B cell (primary cell): ENCODE measurements at regions not wholly inside any gene's neighbourhood (a gene's known extent, or its start where the extent isn't known, plus 50 kb on each side); places are given as distances from the start of the nearest gene placed in this dataset.

Experiments
- ATAC-seq: fragments of 200-7000 bp; cut with Tn5 transposase; one replicate; pipeline ENCODE4 v1.10.0; 2021; ENCODE audit warnings: low read depth, mild to moderate bottlenecking, moderate number of reproducible peaks, moderate library complexity
- CTCF ChIA-PET: fragments of 350-600 bp; sonication (Branson Sonifier 250); formaldehyde crosslinking; loops from one replicate; lab custom pipeline; 2021; ENCODE audit warnings: antibody characterized with exemption, inconsistent platforms; lab: Charles Lee
- POLR2A ChIA-PET: fragments of 350-600 bp; sonication (Branson Sonifier 250); formaldehyde crosslinking; loops from one replicate; lab custom pipeline; 2021; ENCODE audit warnings: antibody characterized with exemption; lab: Charles Lee
- DNase-seq: peaks from one replicate; pipeline ENCODE4 v3.0.0; 2013
- H2AFZ ChIP-seq: 2 replicates; pipeline ENCODE4 v1.6.1; 2012; ENCODE audit warnings: mild to moderate bottlenecking, low read depth, low read length; ENCODE audit not compliant: insufficient read depth, poor library complexity, severe bottlenecking
- H3K27ac ChIP-seq, 2 donors: 1 replicate in 1 of 2; 2 replicates in 1 of 2; pipeline ENCODE4 v1.5.1; 2012 to 2013; ENCODE audit warnings: low read length in 2 of 2, mild to moderate bottlenecking in 2 of 2, moderate library complexity in 1 of 2
- H3K27me3 ChIP-seq, 4 experiments: fragments of 200-600 bp in 1 of 4; sonication (generic) in 1 of 4; replicated peaks in 1 of 4; 1 replicate in 2 of 4; 2 replicates in 2 of 4; pipeline versions ENCODE4 v1.6.1 to v1.7.0; 2013 to 2016; ENCODE audit warnings: low read length in 3 of 4, mild to moderate bottlenecking in 2 of 4, mixed read lengths in 1 of 4, moderate library complexity in 1 of 4; ENCODE audit not compliant: insufficient read depth in 4 of 4, control insufficient read depth in 3 of 4; ENCODE audit errors: control extremely low read depth in 1 of 4
- H3K36me3 ChIP-seq, 2 experiments: replicated peaks in 1 of 2; 1 replicate in 1 of 2; 2 replicates in 1 of 2; pipeline versions ENCODE4 v1.6.1 to v1.7.1; 2013; ENCODE audit warnings: low read length in 1 of 2; ENCODE audit not compliant: insufficient read depth in 2 of 2, control insufficient read depth in 1 of 2; ENCODE audit errors: control extremely low read depth in 1 of 2, extremely low read depth in 1 of 2
- H3K4me1 ChIP-seq, 2 donors: fragments of 200-600 bp in 1 of 2; sonication (generic) in 1 of 2; 1 replicate in 1 of 2; 2 replicates in 1 of 2; pipeline versions ENCODE4 v1.5.1 to v1.6.1; 2013 to 2017; ENCODE audit warnings: low read length in 2 of 2; ENCODE audit not compliant: control insufficient read depth in 2 of 2, insufficient read depth in 2 of 2
- H3K4me2 ChIP-seq: replicated peaks from 2 replicates; pipeline ENCODE3; 2012; ENCODE audit warnings: mild to moderate bottlenecking, low read depth, low read length; ENCODE audit not compliant: poor library complexity, severe bottlenecking
- H3K4me3 ChIP-seq, 5 experiments: fragments of 200-600 bp in 1 of 5; sonication (generic) in 1 of 5; 1 replicate in 3 of 5; 2 replicates in 2 of 5; pipeline versions ENCODE4 v1.5.1 to v1.7.0; 2011 to 2016; ENCODE audit warnings: low read length in 4 of 5, mild to moderate bottlenecking in 4 of 5, low read depth in 2 of 5, control low read depth in 1 of 5, moderate library complexity in 1 of 5; ENCODE audit not compliant: insufficient read depth in 1 of 5; ENCODE audit errors: control extremely low read depth in 1 of 5, extremely low read depth in 1 of 5
- H3K79me2 ChIP-seq: fragments of 200-600 bp; sonication (generic); one replicate; pipeline ENCODE4 v1.6.0; 2016; ENCODE audit warnings: low read length; ENCODE audit not compliant: control insufficient read depth, insufficient read depth
- H3K9ac ChIP-seq: fragments of 200-600 bp; sonication (generic); 2 replicates; pipeline ENCODE4 v1.6.1; 2017; ENCODE audit warnings: mild to moderate bottlenecking, low read length, moderate library complexity
- H3K9me3 ChIP-seq, 3 donors: one replicate each; pipeline versions ENCODE4 v1.6.1 to v1.7.1; 2013; ENCODE audit warnings: low read length in 2 of 3; ENCODE audit not compliant: control insufficient read depth in 2 of 3, insufficient read depth in 1 of 3; ENCODE audit errors: control extremely low read depth in 1 of 3
- H4K20me1 ChIP-seq: 2 replicates; pipeline ENCODE4 v1.6.0; 2012; ENCODE audit warnings: mild to moderate bottlenecking, low read length; ENCODE audit not compliant: insufficient read depth, control insufficient read depth, poor library complexity, severe bottlenecking
- H3K27ac Mint-ChIP-seq: one replicate; pipeline ENCODE4 v1.8.0; 2021; ENCODE audit warnings: mixed read lengths
- H3K27me3 Mint-ChIP-seq: one replicate; pipeline ENCODE4 v1.8.0; 2021; ENCODE audit warnings: mixed read lengths
- H3K4me1 Mint-ChIP-seq: one replicate; pipeline ENCODE4 v1.8.0; 2021; ENCODE audit warnings: mixed read lengths
- H3K4me3 Mint-ChIP-seq: one replicate; pipeline ENCODE4 v1.8.0; 2021; ENCODE audit warnings: mixed read lengths
- H3K9me3 Mint-ChIP-seq: one replicate; pipeline ENCODE4 v1.8.0; 2022; ENCODE audit warnings: mixed read lengths; ENCODE audit not compliant: insufficient read depth
- EZH2 ChIP-seq: IDR thresholded peaks from 2 replicates; pipeline ENCODE4 v1.6.1; 2012; ENCODE audit warnings: borderline replicate concordance, low read depth, mild to moderate bottlenecking, moderate library complexity, low read length; ENCODE audit not compliant: insufficient read depth, poor library complexity, severe bottlenecking
- WGBS: methylation state at CpG from one replicate; pipeline ENCODE4 v1.1.5; 2013; ENCODE audit warnings: missing lambda C conversion rate; ENCODE audit not compliant: insufficient coverage; 5-methylcytosine and 5-hydroxymethylcytosine counted together
- intact Hi-C: fragments of 100-400 bp; cut with micrococcal nuclease; formaldehyde crosslinking; loops from one replicate; pipeline ENCODE4 v1.10.0; 2022
- TF ChIP-seq, protein P1 (sequence below): fragments of 200-600 bp; IDR thresholded peaks from one replicate; pipeline ENCODE4 v1.8.0; 2022; ENCODE audit warnings: antibody characterized with exemption, mild to moderate bottlenecking

GRCh38 chr1:98575955-98576354 is 85.6 kb upstream of the SNX7 start:
- Histone ChIP-seq H3K27me3 (no peaks in the 10 kb centered on the region), H2AFZ (no peak overlapping the region), H3K79me2 (no peaks in the 10 kb centered on the region), H3K36me3 (no peaks in the 10 kb centered on the region), H3K4me3 (no peak overlapping the region), H3K4me1 (no peaks in the 10 kb centered on the region), H3K4me2 (no peak overlapping the region), H4K20me1 (no peaks in the 10 kb centered on the region), H3K27ac (no peak overlapping the region), H3K9ac (no peak overlapping the region), H3K9me3 (peaks cover 0 to 5% (median 0%) of the 10 kb centered on the region in 3 donors)
- DNase-seq (no peak), ATAC-seq (no peak)
- no peak overlapping the region for H3K4me3 Mint-ChIP-seq
- TF ChIP-seq, protein P1, sequence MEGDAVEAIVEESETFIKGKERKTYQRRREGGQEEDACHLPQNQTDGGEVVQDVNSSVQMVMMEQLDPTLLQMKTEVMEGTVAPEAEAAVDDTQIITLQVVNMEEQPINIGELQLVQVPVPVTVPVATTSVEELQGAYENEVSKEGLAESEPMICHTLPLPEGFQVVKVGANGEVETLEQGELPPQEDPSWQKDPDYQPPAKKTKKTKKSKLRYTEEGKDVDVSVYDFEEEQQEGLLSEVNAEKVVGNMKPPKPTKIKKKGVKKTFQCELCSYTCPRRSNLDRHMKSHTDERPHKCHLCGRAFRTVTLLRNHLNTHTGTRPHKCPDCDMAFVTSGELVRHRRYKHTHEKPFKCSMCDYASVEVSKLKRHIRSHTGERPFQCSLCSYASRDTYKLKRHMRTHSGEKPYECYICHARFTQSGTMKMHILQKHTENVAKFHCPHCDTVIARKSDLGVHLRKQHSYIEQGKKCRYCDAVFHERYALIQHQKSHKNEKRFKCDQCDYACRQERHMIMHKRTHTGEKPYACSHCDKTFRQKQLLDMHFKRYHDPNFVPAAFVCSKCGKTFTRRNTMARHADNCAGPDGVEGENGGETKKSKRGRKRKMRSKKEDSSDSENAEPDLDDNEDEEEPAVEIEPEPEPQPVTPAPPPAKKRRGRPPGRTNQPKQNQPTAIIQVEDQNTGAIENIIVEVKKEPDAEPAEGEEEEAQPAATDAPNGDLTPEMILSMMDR: no peak
- no peak for TF ChIP-seq EZH2
- intact Hi-C loops: no loop called here
- H3K27ac Mint-ChIP-seq: no peak overlapping the region
- no peaks in the 10 kb centered on the region for H3K4me1 Mint-ChIP-seq
- POLR2A ChIA-PET: no interaction called here
- CTCF ChIA-PET: no interaction called here
- H3K9me3 Mint-ChIP-seq: no peaks in the 10 kb centered on the region
- no peaks in the 10 kb centered on the region for H3K27me3 Mint-ChIP-seq

- no peak overlapping the region for H3K4me3 ChIP-seq
- H3K27me3 ChIP-seq: no peaks in the 10 kb centered on the region
- H4K20me1 ChIP-seq: no peaks in the 10 kb centered on the region
- Mint-ChIP-seq H3K27ac (no peak overlapping the region), H3K27me3 (no peaks in the 10 kb centered on the region), H3K4me3 (no peak overlapping the region), H3K9me3 (peaks cover 7% of the 10 kb centered on the region), H3K4me1 (no peaks in the 10 kb centered on the region)
- no peak overlapping the region for H2AFZ ChIP-seq
- intact Hi-C loops: no loop called here
- H3K36me3 ChIP-seq: no peaks in the 10 kb centered on the region
- no peak for DNase-seq
- POLR2A ChIA-PET: no interaction called here
- TF ChIP-seq, protein P1: no peak
- TF ChIP-seq EZH2: no peak
- H3K4me1 ChIP-seq: no peaks in the 10 kb centered on the region
- WGBS: no CpG with 5 or more reads among the region's 3 CpGs
- H3K4me2 ChIP-seq: no peak overlapping the region
- H3K79me2 ChIP-seq: no peaks in the 10 kb centered on the region
- CTCF ChIA-PET: no interaction called here
- no peak for ATAC-seq
- H3K9ac ChIP-seq: no peak overlapping the region
- peaks cover 0 to 7% (median 0%) of the 10 kb centered on the region in 3 donors for H3K9me3 ChIP-seq
- no peak overlapping the region for H3K27ac ChIP-seq
Measured at GRCh38 chr1:98565951-98566350, 95.6 kb upstream of the SNX7 start.
